ENCODE measurements at regions not wholly inside any gene's neighbourhood (a gene's known extent, or its start where the extent isn't known, plus 50 kb on each side); places are given as distances from the start of the nearest gene placed in this dataset.
"Not testable (repeated sequence)": the region's sequence is repeated elsewhere in the genome, so short reads cannot be mapped to it uniquely, and the experiment has no call there.

DNA sequence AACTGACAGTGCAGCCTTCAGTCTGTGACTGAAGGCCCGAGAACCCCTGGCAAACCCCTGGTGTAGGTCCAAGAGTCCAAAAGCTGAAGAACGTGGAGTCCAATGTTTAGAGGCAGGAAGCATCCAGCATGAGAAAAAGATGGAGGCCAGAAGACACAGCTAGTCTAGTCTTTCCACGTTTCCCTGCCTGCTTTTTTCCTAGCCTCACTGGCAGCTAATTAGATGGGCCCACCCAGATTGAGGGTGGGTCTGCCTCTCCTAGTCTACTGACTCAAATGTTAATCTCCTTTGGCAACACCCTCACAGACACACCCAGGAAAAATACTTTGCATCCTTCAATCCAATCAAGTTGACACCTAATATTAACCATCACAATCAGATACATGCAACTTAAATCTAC lies 87.8 kb downstream of the TENT5D start:
- DNase-seq (ENCODE audit: low spot score): not testable (repeated sequence)

DNA sequence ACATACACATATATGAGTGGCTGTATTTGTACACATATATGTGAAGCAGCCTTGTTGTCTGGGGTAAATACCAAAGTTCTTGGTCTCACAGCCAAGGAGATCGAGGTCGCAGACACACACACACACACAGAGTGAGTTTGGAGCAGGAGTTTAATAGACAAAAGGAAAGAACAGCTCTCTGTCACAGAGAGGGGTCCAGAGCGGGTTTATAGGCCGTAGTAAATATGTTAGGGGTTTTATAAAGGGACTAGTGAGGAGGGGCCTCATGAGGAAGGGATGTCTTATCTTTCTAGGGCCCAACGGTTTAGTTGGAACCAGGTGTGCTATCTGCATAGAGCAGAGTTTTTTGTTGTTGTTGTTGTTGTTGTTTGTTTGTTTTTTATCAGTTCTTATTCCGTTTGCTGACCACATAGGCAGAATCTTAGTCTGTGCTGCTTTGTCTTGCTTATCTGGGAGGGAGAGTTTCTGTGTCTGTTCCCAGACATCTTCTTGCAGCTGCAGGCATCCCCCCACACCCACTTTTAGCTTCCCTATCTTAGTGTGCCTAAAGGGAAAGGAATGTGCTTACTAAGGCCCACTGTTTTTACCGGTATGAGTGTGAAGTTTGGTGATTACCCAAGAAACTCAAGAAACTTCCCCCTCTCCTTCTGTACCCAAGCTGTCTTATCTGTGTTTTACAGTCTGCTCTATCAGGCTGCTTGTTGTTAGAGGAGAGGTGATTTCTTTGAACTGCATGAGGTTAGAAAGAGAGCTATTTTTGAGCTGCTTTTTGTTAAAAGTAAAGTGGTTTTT lies 91.9 kb downstream of the TENT5D start:
- peak; percentile 84 for DNase-seq (ENCODE audit: low spot score)

DNA sequence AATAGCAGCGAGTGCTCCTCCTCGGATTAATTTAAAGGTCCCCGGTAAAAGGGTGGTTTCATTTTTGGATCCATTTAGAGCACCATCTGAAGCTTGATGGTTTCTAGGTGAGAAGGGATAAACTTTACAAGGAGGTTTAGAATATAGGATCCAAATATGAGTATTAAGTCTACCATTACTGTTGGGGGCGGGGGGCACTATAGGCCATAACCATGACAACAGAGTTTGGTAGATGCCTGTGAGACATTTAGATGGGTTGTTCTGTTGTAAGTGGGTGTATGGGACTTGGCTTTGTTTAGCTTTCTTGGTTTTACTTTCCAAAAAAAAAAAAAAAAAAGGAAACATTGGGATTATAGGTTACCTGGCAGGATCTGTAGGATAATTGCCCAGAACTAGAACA lies 92.7 kb downstream of the TENT5D start:
- DNase-seq (ENCODE audit: low spot score): peak; percentile 0

DNA sequence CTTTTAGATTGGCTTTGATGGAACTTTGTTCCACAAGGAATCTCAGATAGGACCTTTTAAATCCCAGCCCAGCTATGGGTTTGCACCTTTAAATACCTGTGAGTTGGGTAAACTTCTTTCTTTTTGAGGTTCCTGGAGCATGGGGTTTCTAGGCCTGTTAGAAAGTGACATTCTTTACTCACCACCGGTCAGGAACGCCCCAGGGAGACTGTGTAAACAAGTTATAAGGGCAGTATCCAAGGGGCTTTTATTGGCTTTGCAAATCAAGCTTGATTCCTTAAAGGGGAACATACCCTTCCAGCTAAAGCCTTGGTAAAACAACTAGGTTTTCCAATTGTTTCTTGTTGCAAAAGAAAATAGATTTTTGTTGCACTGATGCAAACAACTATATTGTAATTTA lies 93.4 kb downstream of the TENT5D start:
- peak; percentile 0 for DNase-seq (ENCODE audit: low spot score)

DNA sequence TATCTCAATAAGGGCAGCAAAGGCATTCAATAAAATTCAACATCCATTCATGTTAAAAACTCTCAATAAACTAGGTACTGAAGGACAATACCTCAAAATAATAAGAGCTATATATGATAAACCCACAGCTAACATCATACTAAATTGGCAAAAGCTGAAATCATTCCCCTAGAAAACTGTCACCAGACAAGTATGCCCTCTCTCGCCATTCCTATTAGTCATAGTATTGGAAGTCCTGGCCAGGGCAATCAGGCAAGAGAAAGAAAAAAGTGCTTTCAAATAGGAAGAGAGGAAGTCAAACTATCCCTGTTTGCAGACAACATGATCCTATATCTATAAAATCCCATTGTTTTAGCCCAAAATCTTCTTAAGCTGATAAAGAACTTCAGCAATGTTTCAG lies 116.8 kb downstream of the TENT5D start:
- no peak for DNase-seq (ENCODE audit: low spot score)

DNA sequence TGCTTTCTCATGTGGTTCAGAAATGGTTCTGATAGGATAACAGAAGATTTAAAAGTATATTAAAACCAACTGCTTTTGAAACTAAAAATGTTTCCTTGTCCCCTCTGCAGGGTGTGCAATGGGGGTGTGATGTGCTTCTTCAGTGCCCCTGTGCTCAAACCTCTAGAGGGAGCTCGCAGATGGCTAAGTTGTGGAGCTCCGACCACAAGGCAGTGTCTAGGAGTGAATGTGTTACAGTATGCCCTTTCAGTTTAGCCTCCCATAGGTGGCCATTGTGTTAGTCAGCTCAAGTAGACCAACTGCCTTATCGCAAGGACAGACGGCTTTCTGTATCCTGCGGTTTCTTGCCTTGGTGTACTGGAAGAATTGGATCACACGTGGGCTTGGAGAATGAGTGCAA lies 130.5 kb downstream of the TENT5D start:
- DNase-seq (ENCODE audit: low spot score): no peak

DNA sequence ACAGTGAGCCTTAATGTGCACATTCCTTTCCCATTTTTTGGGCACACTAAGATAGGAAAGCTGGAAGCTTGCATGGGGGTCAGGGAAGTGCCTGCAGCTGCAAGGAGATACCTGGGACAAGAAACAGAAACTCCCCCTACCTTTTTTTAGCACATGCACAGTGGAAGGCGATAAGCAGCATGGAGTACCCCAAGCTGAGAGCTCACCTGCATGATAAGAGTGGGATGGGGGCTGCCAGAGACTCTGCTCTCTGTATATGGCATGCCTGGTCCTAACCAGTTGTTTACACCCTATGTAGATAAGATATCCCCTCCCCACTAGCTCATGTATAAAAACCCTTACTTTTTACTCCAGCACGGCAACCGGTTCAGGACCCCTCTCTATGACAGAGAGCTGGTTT lies 135.9 kb downstream of the TENT5D start:
- DNase-seq (ENCODE audit: low spot score): no peak

DNA sequence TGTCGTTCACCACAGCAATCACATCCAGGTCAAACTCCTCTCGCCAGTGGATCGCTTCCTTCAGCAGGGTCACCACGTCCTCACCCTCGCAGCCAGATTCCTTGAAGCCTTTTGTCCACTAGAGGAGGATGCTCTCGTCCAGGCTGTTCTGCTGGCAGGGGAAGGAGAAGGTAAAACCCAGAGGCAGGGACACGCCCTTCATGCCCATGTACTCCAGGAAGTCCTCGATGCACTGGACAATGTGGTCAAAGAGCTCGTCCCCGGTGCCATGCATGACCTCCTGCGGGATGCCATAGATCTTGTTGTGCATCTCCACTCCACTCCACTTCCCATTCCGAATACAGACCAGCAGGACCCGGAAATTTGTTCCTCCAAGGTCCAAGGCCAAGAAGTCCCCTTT lies 152.4 kb downstream of the TENT5D start:
- DNase-seq (ENCODE audit: low spot score): no peak

DNA sequence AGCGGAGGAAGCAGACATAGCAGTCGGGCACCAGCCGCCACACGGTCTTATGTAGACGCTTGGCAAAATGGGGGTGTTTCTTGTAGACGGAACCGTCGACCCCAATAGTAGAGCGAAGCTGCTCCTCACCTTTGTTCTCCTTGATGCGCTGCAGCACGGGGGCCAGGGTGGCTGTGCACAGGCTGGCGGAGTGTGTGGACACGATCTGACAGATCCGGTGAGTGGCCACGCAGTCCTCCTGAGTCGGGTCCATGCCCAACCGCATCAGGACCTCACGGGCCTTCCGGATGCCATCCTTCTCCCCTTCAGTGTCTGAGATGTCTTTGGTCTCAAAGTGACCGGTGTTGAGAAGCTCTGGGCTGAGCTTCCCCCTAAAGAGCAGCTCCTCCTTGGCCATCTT lies 153.0 kb downstream of the TENT5D start:
- no peak for DNase-seq (ENCODE audit: low spot score)

DNA sequence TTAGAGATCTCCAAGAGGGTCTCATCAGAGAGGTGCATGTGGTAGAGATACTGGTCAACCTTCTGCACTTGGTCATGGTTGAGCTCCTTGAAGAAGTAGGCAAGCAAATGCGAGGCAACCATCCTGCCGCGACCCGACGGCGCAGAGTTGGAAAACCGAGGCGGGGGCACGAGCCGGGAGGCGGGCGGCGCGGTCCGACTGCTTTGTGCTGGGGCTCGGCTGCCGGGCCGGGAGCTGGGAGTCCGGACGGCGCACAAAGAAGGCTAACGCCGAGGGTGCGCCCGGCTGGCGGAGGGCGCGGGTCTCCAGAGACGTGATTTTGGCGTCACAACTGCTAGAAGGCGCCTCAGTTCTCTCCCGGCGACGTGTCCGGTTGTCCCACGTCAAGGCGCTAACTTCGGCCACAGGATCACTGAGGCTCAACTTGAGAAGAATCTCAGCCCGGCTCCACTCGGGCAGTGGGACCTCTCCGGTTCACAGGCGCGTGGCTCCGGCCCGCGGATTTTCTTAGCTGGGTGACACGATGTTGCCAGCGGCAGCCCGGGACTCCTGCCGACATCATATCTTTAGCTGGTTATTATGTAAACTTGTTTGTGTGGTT lies 154.3 kb downstream of the TENT5D start:
- DNase-seq (ENCODE audit: low spot score): not testable (repeated sequence)

DNA sequence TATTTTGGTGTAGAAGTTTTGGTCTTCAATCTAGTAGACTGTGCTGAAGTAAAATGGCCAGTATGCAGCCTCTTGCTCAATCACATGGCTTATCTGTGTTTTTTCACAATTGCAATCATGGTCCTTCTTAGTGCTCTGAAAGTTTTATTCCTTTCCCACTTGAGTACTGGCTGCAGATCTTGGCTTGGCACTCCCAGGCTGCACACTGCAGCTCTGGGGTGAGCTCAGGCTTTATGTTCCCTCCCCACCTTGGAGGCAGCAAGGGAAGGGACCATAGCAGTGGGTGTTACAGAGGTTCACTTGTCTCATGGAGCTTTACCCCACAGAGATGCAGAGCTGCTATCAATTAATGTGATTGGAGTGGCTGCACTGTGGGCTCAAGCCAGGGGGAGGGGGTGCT lies 156.0 kb downstream of the TENT5D start:
- peak; percentile 0 for DNase-seq (ENCODE audit: low spot score)

DNA sequence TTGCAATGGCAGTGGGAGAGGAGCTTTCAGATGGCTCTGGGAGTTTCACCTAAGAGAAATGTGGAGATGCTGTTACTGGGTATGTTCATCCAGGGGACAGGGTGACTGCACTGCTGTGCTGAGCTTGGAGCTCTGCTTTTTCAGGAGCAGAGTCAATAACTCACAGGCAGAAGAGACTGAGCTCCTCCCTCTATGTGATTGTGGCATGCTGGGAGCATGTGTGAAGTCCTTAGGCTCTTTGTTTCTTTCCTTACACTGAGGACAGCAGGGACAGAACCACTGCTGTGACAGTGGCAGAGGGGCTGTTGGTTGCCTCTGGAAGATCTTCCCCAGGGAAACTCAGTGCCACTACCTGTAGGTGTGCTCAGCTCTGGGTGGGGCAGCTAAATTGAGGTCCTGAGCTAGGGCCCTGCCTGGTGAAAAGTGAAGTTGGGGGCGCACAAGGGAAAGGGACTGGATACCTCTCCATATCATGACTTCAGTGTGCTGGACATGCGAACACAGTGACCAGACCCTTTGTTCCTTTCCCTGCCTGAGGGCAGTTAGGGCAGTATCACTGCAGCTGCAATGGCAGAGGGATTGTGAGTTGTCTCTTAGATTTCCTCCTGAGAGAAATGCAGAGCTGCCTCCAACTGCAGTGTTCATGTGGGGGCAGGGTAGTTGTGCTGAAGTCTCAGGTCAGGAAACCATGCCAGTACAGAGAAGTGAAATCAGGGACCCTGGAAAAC lies 156.7 kb downstream of the TENT5D start:
- peak; percentile 0 for DNase-seq (ENCODE audit: low spot score)

DNA sequence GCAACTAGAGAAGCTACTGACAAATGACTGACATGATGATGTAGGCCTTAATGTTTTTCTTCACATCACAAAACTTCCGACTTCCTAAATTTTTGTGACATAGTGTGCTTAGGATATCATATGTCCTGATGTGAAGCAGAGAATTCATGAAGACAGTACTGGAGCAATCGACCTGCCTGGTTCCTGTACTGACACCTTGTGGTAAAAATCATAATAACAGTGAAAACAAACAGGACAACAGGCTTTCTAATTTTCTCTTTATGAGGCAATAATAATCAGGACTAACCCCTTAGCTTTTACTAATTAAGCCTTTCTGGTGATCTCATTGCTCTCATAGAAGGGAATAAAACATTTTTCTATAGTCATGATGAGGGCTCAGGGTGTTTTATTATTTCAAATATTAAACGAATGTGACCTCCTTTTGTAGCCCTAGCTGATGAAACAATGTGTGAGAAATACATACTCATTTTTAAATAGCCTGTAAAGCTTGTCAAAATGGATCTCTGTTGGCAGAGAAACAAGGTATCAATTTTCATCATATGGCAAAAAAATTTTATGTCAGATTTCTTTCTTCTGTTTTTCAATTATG lies 158.4 kb downstream of the TENT5D start:
- peak; percentile 35 for DNase-seq (ENCODE audit: low spot score)

DNA sequence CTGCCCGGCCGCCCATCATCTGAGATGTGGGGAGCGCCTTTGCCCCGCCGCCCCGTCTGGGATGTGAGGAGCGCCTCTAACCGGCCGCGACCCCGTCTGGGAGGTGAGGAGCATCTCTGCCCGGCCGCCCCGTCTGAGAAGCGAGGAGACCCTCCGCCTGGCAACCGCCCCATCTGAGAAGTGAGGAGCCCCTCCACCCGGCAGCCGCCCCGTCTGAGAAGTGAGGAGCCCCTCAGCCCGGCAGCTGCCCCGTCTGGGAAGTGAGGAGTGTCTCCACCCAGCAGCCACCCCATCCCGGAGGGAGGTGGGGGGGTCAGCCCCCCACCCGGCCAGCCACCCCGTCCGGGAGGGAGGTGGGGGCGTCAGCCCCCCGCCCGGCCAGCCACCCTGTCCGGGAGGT lies 170.7 kb downstream of the TENT5D start:
- not testable (repeated sequence) for DNase-seq (ENCODE audit: low spot score)

DNA sequence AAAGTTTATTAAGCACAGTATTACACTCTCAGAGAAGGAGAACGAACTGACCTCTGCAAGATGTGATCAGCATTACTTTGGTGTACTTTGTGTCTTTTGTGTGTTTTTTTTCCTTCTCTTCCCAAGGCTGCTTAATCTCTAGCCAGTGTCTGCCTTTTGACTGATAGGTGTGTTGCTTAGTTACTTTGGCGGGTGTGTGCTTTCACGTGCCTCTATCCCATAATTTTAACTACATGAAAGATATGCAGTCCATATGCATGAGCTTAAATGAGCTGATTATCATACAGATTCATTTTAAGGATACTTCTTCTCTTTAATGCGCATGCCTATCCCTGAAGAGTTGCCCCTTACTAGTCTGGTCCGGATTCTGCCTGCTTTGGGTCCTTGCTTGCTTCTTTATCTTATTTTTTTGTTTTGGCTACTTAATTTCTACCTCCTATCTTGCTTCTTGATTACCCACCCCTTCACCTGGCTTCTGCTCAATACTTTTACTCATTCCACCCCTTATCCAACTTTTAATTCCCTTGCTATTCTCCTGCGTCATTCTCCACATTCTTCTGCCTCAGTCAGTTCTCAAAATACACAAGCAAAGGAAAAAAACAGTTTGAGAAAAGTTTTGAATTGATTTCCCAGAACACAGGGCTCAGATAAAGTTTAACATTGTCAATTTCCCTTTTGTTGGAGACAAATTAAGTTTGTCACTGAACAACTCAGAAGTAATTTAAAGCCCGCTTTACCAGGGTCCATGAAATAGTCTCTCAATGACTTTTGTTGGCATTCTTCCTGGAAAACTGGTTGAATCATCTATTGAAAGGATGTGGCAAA lies 182.0 kb downstream of the TENT5D start:
- DNase-seq (ENCODE audit: low spot score): no peak
